ENCODE measurements at regions not wholly inside any gene's neighbourhood (a gene's known extent, or its start where the extent isn't known, plus 50 kb on each side); places are given as distances from the start of the nearest gene placed in this dataset.

GRCh38 chr6:160804639-160805038, 102.6 kb downstream of the PLG start:
- Mint-ChIP-seq H3K27me3 (ENCODE audit: insufficient read depth, unreplicated experiment) (peaks cover 3% of the 10 kb centered on the region), H3K27ac (ENCODE audit: unreplicated experiment) (no peak overlapping the region), H3K4me1 (ENCODE audit: low read depth, unreplicated experiment) (no peaks in the 10 kb centered on the region), H3K9me3 (ENCODE audit: unreplicated experiment) (no peaks in the 10 kb centered on the region), H3K4me3 (ENCODE audit: unreplicated experiment) (no peak overlapping the region), H3K36me3 (ENCODE audit: insufficient read depth, unreplicated experiment) (no peaks in the 10 kb centered on the region)
- POLR2A ChIA-PET = no interaction called here
- H3K36me3 ChIP-seq (ENCODE audit: control insufficient read depth, insufficient read depth, low read length) = no peaks in the 10 kb centered on the region
- H3K27me3 ChIP-seq (replicated peaks; ENCODE audit: control insufficient read depth, insufficient read depth, low read length) = no peaks in the 10 kb centered on the region
- H3K9me3 ChIP-seq = no peaks in the 10 kb centered on the region
- BruUV-seq (replicated peaks) = no TSS peak
- CTCF ChIA-PET = no interaction called here
- intact Hi-C loops (cut with micrococcal nuclease; ENCODE audit: unreplicated experiment) = no loop called here
- no peak overlapping the region for H3K4me3 ChIP-seq (ENCODE audit: low read depth, low read length)
- TF ChIP-seq CTCF (IDR thresholded peaks at IDR 0.05; ENCODE audit: insufficient read depth in 1 of 2, low read depth in 1 of 2, low read length in 1 of 2, severe bottlenecking in 1 of 2, unreplicated experiment in 1 of 2) = no peak
- no peak for DNase-seq
- H3K4me1 ChIP-seq = no peaks in the 10 kb centered on the region

- H3K36me3 Mint-ChIP-seq (ENCODE audit: insufficient read depth, unreplicated experiment) = no peaks in the 10 kb centered on the region
- H3K27me3 Mint-ChIP-seq (ENCODE audit: insufficient read depth, unreplicated experiment) = peaks cover 3% of the 10 kb centered on the region
- TF ChIP-seq CTCF (IDR thresholded peaks at IDR 0.05; ENCODE audit: insufficient read depth in 1 of 2, low read depth in 1 of 2, low read length in 1 of 2, severe bottlenecking in 1 of 2, unreplicated experiment in 1 of 2) = no peak
- ChIA-PET CTCF (no interaction called here), POLR2A (no interaction called here)
- Histone ChIP-seq H3K9me3 (no peaks in the 10 kb centered on the region), H3K4me3 (ENCODE audit: low read depth, low read length) (no peak overlapping the region), H3K4me1 (no peaks in the 10 kb centered on the region), H3K27me3 (replicated peaks; ENCODE audit: control insufficient read depth, insufficient read depth, low read length) (no peaks in the 10 kb centered on the region), H3K36me3 (ENCODE audit: control insufficient read depth, insufficient read depth, low read length) (no peaks in the 10 kb centered on the region)
- no peak overlapping the region for H3K4me3 Mint-ChIP-seq (ENCODE audit: unreplicated experiment)
- H3K27ac Mint-ChIP-seq (ENCODE audit: unreplicated experiment) = no peak overlapping the region
- BruUV-seq (replicated peaks) = no TSS peak
- intact Hi-C loops (cut with micrococcal nuclease; ENCODE audit: unreplicated experiment) = no loop called here
- DNase-seq = no peak
- H3K4me1 Mint-ChIP-seq (ENCODE audit: low read depth, unreplicated experiment) = no peaks in the 10 kb centered on the region
- no peaks in the 10 kb centered on the region for H3K9me3 Mint-ChIP-seq (ENCODE audit: unreplicated experiment)
These were observed 106.2 kb downstream of the PLG start for GRCh38 chr6:160808263-160808662.

DNA sequence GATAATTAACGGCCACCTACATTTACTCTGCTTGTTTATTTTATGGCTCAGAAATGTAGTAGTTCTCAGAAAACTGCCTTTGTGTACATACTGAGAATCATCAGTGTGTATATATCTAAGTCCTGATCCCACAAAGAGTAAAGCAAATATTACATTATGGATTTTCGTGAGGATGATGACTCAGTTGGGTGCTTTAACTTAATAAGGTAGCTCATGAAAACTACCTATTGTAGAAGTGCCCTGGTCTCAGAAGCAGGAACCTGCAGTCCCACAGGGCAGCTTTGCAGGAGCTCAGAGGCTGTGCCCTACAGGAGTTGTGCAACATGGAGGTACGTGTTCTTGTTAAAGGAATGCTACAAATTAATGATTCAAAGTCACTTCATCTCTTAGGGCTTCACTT, 108.2 kb downstream of the PLG start:
- Mint-ChIP-seq H3K36me3 (ENCODE audit: insufficient read depth, unreplicated experiment) (no peaks in the 10 kb centered on the region), H3K27me3 (ENCODE audit: insufficient read depth, unreplicated experiment) (peaks cover 5% of the 10 kb centered on the region), H3K9me3 (ENCODE audit: unreplicated experiment) (no peaks in the 10 kb centered on the region), H3K27ac (ENCODE audit: unreplicated experiment) (no peak overlapping the region), H3K4me3 (ENCODE audit: unreplicated experiment) (no peak overlapping the region), H3K4me1 (ENCODE audit: low read depth, unreplicated experiment) (no peaks in the 10 kb centered on the region)
- no peak for TF ChIP-seq CTCF (IDR thresholded peaks at IDR 0.05; ENCODE audit: insufficient read depth in 1 of 2, low read depth in 1 of 2, low read length in 1 of 2, severe bottlenecking in 1 of 2, unreplicated experiment in 1 of 2)
- BruUV-seq (replicated peaks) = no TSS peak
- no peaks in the 10 kb centered on the region for H3K27me3 ChIP-seq (replicated peaks; ENCODE audit: control insufficient read depth, insufficient read depth, low read length)
- H3K36me3 ChIP-seq (ENCODE audit: control insufficient read depth, insufficient read depth, low read length) = no peaks in the 10 kb centered on the region
- no peaks in the 10 kb centered on the region for H3K4me1 ChIP-seq
- H3K4me3 ChIP-seq (ENCODE audit: low read depth, low read length) = no peak overlapping the region
- ChIA-PET CTCF (no interaction called here), POLR2A (no interaction called here)
- no peaks in the 10 kb centered on the region for H3K9me3 ChIP-seq
- no peak for DNase-seq
- intact Hi-C loops (cut with micrococcal nuclease; ENCODE audit: unreplicated experiment) = no loop called here

Measured in Caco-2 (cell line).